GM18507 (cell line): ENCODE measurements at regions not wholly inside any gene's neighbourhood (a gene's known extent, or its start where the extent isn't known, plus 50 kb on each side); places are given as distances from the start of the nearest gene placed in this dataset.

Experiments used
- DNase-seq: peaks from one replicate; pipeline ENCODE4 v3.0.0; 2011; ENCODE audit warnings: low read depth; ENCODE audit not compliant: insufficient read length; ENCODE audit errors: extremely low spot score
- FAIRE-seq: peaks from 2 replicates; lab custom pipeline; 2011; peaks lifted over from hg19 to GRCh38; lab: Jason Lieb, UNC

- DNase-seq = no peak
Measured at GRCh38 chrX:1932231-1932630, 317.4 kb downstream of the ASMT start.

DNA sequence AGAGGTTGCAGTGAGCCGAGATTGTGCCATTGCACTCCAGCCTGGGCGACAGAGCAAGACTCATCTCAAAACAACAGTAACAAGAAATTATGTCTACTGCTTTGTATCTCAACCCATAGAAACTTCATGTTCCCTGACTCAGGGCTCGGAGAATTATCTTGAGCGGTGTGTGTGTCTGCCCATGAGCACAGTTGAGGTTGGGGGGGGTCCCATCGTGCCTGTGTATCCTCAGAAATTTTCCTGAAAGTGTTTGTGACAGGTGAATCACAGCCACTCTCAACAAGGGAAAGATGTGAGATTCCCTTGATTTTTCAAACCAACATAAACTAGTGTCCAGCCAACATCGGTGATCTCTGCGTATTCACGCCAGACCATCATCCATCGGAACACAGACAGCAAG is 319.1 kb downstream of the ASMT start:
- FAIRE-seq = no peak
- DNase-seq = no peak

More at GRCh38 chrX:1932231-1932630, 317.4 kb downstream of the ASMT start:
- no peak for FAIRE-seq

DNA sequence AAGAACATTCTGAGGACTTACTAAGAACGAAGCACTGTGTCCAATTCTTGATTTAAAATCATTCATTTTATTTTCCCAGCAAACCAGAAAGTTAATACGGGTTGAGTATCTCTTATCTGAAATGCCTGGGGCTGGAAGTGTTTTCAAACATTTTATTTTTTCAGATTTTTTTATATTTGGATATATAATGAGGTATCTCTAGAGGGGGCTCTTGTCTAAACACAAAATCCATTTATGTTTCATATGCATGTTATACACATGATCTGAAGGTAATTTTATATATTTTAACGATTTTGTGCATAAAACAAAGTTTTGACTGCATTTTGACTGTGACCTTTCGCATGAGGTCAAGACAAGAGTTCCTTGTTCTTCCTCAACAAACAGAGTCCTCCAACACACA is 320.9 kb downstream of the ASMT start:
- FAIRE-seq (no peak), DNase-seq (no peak)

GRCh38 chrX:1938190-1938589 is 323.3 kb downstream of the ASMT start:
- FAIRE-seq = no peak
- DNase-seq = no peak

GRCh38 chrX:1941321-1941720 is 326.5 kb downstream of the ASMT start:
- FAIRE-seq = no peak
- no peak for DNase-seq

- FAIRE-seq (no peak), DNase-seq (no peak)
Measured at GRCh38 chrX:1945879-1946278, 331.0 kb downstream of the ASMT start.

- FAIRE-seq (no peak), DNase-seq (no peak)
Measured at GRCh38 chrX:1946974-1947373, 332.1 kb downstream of the ASMT start.
